ENCODE measurements at regions not wholly inside any gene's neighbourhood (a gene's known extent, or its start where the extent isn't known, plus 50 kb on each side); places are given as distances from the start of the nearest gene placed in this dataset.
A peak's percentile ranks its signal among the peaks of the same experiment; 100 is the strongest.

DNA sequence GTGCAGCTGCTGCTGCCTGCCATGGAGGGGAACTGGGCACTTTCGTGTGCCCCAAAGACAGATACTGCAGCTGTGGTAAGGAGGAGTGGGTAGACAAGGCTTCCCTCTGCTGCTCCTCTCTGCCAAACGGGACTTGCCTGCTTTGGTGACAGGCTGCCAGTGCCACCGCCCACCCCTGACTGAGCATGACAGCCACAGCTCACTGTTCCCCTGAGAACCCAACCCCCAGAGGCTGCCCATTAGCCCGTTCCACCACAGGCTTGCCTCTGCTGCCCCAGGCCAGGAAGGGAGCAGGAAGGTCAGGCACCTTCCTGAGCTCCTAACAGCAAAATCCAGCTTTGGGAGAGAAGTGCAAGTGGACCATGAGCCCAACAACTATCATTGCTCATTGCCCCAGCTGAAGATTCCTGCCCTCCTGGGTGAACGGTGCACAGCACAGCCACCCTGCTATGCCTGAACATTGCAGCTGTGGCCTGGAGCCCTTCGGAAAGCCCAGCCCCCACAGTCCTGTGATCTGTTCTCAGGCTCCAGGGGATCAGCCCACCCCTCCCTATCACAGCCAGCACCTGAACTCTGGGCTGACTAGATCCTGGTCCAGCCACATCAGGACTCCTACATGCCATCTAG lies 58.7 kb upstream of the ANTXRL start:
- no peak for DNase-seq (ENCODE audit: low spot score)

DNA sequence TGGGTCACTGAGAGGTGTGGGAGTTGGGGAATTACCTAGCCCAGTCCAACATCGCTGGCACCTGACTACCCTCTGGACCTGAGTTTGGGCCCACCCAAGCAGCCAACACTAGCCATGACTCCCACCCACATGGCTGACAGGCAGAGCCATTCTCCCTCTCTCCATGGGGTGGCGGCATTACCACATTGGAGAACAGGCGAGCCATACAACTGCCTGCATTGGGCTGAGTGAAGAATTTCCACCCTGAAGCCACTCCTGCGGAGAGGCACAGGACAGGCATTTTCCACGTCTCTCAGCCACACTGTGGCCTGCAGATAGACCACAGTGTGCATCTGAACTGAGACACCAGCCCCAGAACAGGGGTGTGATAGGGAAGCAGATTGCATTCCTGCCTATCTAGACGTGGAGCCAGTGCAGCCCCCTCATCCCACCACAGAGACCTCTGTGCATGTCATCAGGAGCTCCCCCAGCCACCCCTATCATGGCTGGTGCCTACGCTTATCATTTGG lies 58.2 kb upstream of the ANTXRL start:
- DNase-seq (ENCODE audit: low spot score) = peak; percentile 35

DNA sequence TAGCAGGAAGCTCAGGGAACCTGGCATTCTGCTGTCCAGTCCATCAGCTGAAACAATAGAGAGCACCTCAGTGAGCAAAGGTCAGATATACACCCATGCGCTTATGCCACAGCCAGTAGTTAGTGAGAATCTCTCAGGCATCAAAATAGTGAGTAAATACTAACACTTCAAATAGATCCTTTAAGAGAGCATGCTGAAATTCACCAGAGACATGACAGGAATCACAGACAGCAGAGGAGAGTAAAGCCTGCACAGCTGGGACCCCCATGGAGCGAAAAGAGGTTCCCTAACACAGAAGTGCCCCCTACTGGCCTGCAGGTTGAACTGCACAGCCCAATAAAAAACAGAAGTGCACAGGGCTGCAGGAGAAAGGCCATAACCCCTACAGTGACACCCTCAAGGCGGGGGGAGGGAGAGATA lies 57.6 kb upstream of the ANTXRL start:
- no peak for DNase-seq (ENCODE audit: low spot score)

GRCh38 chr10:46230615-46231014 lies 56.2 kb upstream of the ANTXRL start:
- DNase-seq (ENCODE audit: low spot score) = no peak

DNA sequence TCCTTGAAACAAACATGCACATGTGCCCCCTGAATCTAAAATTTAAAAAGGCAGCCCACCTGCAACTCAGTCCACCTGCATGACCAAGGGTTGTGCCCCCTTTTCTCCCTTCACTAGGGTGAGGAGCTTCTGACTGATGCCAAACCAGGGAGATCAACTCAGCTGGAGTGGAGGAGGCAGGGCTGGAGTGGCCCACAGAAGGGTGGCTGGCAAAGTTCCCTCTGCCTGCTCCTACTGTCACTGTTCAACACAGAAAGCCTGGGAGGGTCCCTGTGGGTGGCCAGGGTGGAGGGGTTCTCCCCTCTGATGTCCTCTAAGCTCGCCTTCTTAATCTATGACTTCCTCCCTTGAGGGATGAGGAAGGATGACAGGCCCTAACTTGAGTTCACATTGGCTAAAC lies 55.7 kb upstream of the ANTXRL start:
- no peak for DNase-seq (ENCODE audit: low spot score)

DNA sequence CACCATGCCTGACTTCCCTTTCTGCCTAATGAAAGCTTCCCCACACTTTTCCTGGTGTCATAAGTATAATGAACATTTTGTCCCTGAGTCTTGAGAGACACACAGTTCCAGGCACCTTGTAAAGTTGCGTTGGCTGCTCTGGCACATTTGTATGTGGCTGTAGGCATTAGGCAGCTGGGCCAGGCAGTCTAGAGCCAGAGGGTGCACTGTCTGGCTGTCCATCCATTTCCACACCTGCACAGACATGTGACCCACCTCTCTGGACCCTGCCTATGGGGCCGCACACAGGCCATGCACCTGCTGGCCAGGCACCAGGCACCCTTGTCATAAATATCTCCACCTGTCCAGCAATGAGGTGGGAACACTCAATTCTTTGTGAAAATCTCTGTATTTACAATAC lies 54.7 kb upstream of the ANTXRL start:
- no peak for DNase-seq (ENCODE audit: low spot score)

- DNase-seq (ENCODE audit: low spot score) = no peak
Observed at GRCh38 chr10:46232666-46233065, 54.1 kb upstream of the ANTXRL start.

DNA sequence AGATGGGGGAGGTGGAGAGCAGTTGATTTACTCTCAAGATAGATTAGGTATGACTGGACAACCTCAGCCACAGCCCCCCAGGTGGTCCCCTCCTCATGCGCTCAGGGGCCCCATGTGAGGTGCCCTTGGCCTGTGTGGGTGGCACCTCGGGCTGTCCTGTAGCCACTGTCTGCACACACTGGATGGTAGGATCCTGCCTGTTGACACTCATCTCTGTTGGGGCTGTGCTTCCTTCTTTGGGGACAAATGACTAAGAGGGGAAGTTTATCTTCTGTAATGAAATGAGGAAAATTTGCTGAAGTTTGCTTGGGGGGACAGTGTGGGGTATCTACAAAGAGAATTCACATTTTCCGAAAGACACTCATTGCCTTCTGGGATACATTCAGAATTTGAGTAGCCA lies 53.6 kb upstream of the ANTXRL start:
- DNase-seq (ENCODE audit: low spot score) = no peak

DNA sequence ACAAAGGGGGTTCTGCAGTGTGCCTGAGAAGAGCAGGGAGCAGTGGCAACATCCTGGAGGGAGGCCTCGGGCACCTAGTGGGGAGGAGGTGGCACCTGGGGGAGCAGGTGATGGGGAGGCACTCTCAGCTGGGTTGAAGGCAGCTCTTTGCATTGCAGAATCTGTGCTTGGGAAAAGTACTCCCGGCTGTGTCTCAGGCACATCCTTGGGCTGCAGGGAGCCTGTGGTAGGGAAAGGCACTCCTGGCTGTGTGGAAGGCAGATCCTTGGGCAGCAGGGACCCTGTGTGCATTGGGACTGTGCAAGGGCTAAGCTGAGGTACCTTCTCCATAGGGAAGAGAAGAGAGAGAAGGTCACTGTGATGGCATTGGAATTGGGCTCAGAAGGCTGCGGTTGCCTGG lies 52.8 kb upstream of the ANTXRL start:
- DNase-seq (ENCODE audit: low spot score) = no peak

DNA sequence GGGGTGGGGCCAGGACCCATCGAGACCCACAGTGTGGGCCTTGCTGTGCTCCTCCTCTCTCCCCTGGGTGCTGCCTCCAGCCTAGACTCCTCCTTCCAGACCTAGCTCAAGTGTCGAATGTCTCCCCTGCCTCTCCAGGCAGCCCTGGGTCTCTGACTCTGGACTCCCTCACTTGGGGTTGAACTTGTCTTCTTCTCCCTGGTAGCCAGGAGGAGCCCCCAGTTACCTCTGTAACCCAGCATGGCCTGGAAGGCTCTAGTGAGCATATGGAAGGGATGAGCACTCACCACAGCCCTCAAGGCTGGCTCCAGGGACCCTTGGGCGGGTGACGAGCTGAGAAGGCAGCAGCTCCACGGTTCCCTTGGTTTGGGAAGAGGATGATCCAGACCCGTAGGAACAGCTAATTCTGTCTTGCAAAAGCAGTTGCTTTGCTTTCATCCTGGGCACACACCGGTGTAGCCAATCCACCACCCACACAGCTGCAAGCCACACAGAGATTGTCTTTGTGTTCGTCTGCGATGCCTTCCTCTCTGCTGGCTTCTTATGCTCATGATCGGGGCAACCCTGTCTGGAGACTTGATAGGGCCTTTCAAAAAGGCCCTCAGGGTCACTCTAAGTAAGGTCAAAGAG lies 52.3 kb upstream of the ANTXRL start:
- DNase-seq (ENCODE audit: low spot score) = no peak

DNA sequence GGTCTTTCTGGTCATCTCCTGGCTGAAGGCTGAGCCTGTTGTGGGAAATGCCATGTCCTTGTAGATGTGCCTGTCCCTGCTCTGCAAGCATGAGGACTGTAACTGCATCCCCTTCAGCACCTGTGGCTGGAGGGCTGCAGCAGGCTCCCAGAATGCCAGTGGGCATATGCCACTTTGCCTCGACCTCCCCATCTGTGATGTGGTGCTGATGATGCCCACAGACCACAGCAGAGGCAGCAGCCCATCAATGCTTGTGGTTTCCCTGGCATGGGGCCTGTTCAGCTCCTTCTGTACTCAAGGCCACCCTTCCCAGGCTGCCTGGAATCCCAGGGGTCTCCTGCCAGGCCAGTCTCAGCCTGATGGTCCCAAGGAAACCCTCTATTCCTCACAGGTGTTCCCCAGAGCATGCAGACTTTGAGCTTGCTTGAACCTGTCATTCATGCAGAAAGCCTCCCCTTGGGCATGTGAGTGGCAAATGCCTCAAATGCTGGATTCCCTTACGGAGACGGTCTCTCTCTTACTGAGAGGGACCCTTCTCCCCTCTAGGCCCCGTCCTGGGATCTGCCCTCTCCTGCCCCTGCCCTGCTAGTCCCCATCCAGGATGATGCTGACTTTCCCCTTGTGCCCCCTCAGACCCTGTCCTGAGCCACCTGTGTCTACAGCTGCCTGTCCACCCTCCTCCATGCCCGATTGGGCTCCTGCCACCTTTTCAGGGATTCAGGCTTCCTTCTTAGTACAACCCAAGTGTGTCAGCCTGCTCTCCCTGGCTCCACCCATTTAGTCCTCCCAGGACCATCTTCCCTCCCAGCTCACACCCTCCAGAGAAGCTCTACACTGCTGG lies 50.9 kb upstream of the ANTXRL start:
- no peak for DNase-seq (ENCODE audit: low spot score)

GRCh38 chr10:46236546-46236887 lies 50.3 kb upstream of the ANTXRL start:
- no peak for DNase-seq (ENCODE audit: low spot score)

DNA sequence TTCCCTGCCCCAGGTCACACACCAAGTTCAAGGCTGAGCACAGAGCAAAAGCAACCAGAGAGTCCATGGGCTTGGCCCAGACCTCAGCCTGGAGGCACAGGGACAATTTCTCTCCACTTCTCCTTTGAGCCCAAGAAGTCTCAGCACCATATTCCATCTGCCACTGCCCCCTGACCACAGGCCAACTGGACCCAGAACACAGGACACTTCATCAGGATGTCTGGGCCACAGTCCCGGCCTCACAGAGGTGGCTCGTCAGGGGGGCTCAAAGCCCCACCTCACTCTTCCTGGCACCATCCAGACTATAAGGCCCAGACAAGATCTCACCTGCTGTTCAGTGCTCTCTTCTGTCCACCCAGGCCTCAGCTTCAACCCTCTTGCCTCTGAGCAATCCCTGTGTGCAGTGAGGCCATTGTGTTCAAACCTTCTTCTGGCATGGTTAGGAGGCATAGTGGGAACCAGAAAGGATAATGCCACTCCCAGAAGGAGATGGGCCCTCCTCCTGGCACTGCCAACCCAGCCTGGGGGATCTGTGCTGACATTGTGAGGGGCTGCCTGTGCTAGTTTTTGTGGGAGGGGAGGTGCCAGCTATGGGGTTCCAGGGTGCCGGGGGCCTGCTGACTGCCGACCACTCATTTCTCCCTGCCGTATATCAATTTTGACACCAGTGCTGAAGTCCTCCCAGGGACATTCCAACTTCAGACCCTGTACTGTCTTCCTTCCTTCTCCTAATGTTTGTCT lies 49.7 kb upstream of the ANTXRL start:
- DNase-seq (ENCODE audit: low spot score) = no peak
